CD4-positive, alpha-beta T cell (primary cell): ENCODE measurements at regions not wholly inside any gene's neighbourhood (a gene's known extent, or its start where the extent isn't known, plus 50 kb on each side); places are given as distances from the start of the nearest gene placed in this dataset.

ENCODE experiments used
- ATAC-seq: fragments of 200-7000 bp; cut with Tn5 transposase; one replicate; pipeline ENCODE4 v1.10.0; 2022; ENCODE audit warnings: mild to moderate bottlenecking; ENCODE audit not compliant: poor library complexity
- CTCF ChIA-PET: fragments of 350-600 bp; sonication (Branson Sonifier 250); formaldehyde crosslinking; loops from one replicate; lab custom pipeline; 2021; ENCODE audit warnings: antibody characterized with exemption, inconsistent platforms; lab: Charles Lee
- POLR2A ChIA-PET: fragments of 350-600 bp; sonication (Branson Sonifier 250); formaldehyde crosslinking; loops from one replicate; lab custom pipeline; 2021; ENCODE audit warnings: antibody characterized with exemption, inconsistent platforms; lab: Charles Lee
- DNase-seq, 14 experiments: peaks; one replicate each; pipeline ENCODE4 v3.0.0-alpha.2; 2013 to 2020; ENCODE audit warnings: mixed read lengths in 2 of 14
- H3K27ac ChIP-seq, 2 donors: one replicate each; pipeline versions ENCODE4 v1.5.1 to v1.7.0; 2013; ENCODE audit warnings: low read length in 2 of 2, low read depth in 1 of 2, mild to moderate bottlenecking in 1 of 2
- H3K27me3 ChIP-seq, 2 experiments: 1 replicate in 1 of 2; 2 replicates in 1 of 2; pipeline versions ENCODE4 v1.6.1 to v1.7.0; 2013; ENCODE audit warnings: low read length in 2 of 2, control low read depth in 1 of 2, mild to moderate bottlenecking in 1 of 2, moderate library complexity in 1 of 2; ENCODE audit not compliant: insufficient read depth in 2 of 2, control insufficient read depth in 1 of 2
- H3K36me3 ChIP-seq: one replicate; pipeline ENCODE4 v1.6.1; 2013; ENCODE audit warnings: low read length, control low read depth; ENCODE audit not compliant: insufficient read depth
- H3K4me1 ChIP-seq: one replicate; pipeline ENCODE4 v1.6.1; 2013; ENCODE audit warnings: low read length, control low read depth; ENCODE audit not compliant: insufficient read depth
- H3K4me3 ChIP-seq: one replicate; pipeline ENCODE4 v1.5.1; 2013; ENCODE audit warnings: mild to moderate bottlenecking, low read length, moderate library complexity
- H3K9me3 ChIP-seq, 2 experiments: 1 replicate in 1 of 2; 2 replicates in 1 of 2; pipeline versions ENCODE4 v1.6.1 to v1.7.0; 2013; ENCODE audit warnings: low read length in 2 of 2, mild to moderate bottlenecking in 2 of 2, control low read depth in 1 of 2, moderate library complexity in 1 of 2; ENCODE audit not compliant: control insufficient read depth in 1 of 2, insufficient read depth in 1 of 2
- H3K27ac Mint-ChIP-seq: one replicate; pipeline ENCODE4 v1.8.0; 2020; ENCODE audit warnings: mixed read lengths
- H3K27me3 Mint-ChIP-seq: one replicate; pipeline ENCODE4 v1.8.0; 2021; ENCODE audit warnings: mixed read lengths
- H3K36me3 Mint-ChIP-seq: one replicate; pipeline ENCODE4 v1.8.0; 2021; ENCODE audit warnings: low read depth, mixed read lengths
- H3K4me1 Mint-ChIP-seq: one replicate; pipeline ENCODE4 v1.8.0; 2021; ENCODE audit warnings: low read depth, mixed read lengths
- H3K4me3 Mint-ChIP-seq: one replicate; pipeline ENCODE4 v1.8.0; 2020; ENCODE audit warnings: mild to moderate bottlenecking, mixed read lengths
- H3K9me3 Mint-ChIP-seq: one replicate; pipeline ENCODE4 v1.8.0; 2020; ENCODE audit warnings: mixed read lengths
- CTCF ChIP-seq: fragments of 200-600 bp; IDR thresholded peaks from one replicate; pipeline ENCODE4 v1.8.0; 2022; ENCODE audit warnings: antibody characterized with exemption, mild to moderate bottlenecking
- intact Hi-C, 2 experiments: fragments of 100-400 bp; cut with DNase I in 1 of 2; cut with micrococcal nuclease in 1 of 2; formaldehyde crosslinking; loops; one replicate each; pipeline versions ENCODE4 v1.15.1 to v1.9.0; 2023 to 2025; cut with DNase I, micrococcal nuclease

GRCh38 chr2:126372406-126372805 lies 283.6 kb upstream of the GYPC start:
- no peak overlapping the region for H3K27ac ChIP-seq
- peaks cover 4% of the 10 kb centered on the region for H3K27me3 Mint-ChIP-seq
- no peak overlapping the region for H3K27ac Mint-ChIP-seq
- H3K36me3 Mint-ChIP-seq: no peaks in the 10 kb centered on the region
- TF ChIP-seq CTCF: no peak
- H3K36me3 ChIP-seq: no peaks in the 10 kb centered on the region
- H3K4me1 Mint-ChIP-seq: no peaks in the 10 kb centered on the region
- ChIA-PET CTCF (no interaction called here), POLR2A (no interaction called here)
- ATAC-seq (no peak), DNase-seq (no peak)
- intact Hi-C loops: no loop called here
- no peaks in the 10 kb centered on the region for H3K4me1 ChIP-seq
- H3K9me3 Mint-ChIP-seq: no peaks in the 10 kb centered on the region
- no peak overlapping the region for H3K4me3 Mint-ChIP-seq
- H3K27me3 ChIP-seq: no peaks in the 10 kb centered on the region
- H3K9me3 ChIP-seq: peaks cover 0 to 3% of the 10 kb centered on the region in 2 experiments
- H3K4me3 ChIP-seq: no peak overlapping the region

GRCh38 chr2:126378176-126378575 lies 277.8 kb upstream of the GYPC start:
- POLR2A ChIA-PET: no interaction called here
- H3K27me3 Mint-ChIP-seq: peaks cover 23% of the 10 kb centered on the region
- intact Hi-C loops: no loop called here

GRCh38 chr2:126381091-126381490 lies 274.9 kb upstream of the GYPC start:
- no peaks in the 10 kb centered on the region for H3K27me3 ChIP-seq
- Mint-ChIP-seq H3K36me3 (no peaks in the 10 kb centered on the region), H3K9me3 (peaks cover 3% of the 10 kb centered on the region), H3K4me1 (no peaks in the 10 kb centered on the region), H3K4me3 (no peak overlapping the region), H3K27ac (no peak overlapping the region), H3K27me3 (peaks cover 23% of the 10 kb centered on the region)
- no peak overlapping the region for H3K27ac ChIP-seq
- intact Hi-C loops: no loop called here
- no peak for TF ChIP-seq CTCF
- ChIA-PET CTCF (no interaction called here), POLR2A (no interaction called here)
- no peak for DNase-seq
- H3K4me1 ChIP-seq: no peaks in the 10 kb centered on the region
- no peak for ATAC-seq
- no peak overlapping the region for H3K4me3 ChIP-seq
- H3K9me3 ChIP-seq: peaks cover 0 to 5% of the 10 kb centered on the region in 2 experiments
- H3K36me3 ChIP-seq: no peaks in the 10 kb centered on the region

More at GRCh38 chr2:126378176-126378575, 277.8 kb upstream of the GYPC start:
- Mint-ChIP-seq H3K9me3 (no peaks in the 10 kb centered on the region), H3K27ac (no peak overlapping the region), H3K4me3 (no peak overlapping the region), H3K4me1 (no peaks in the 10 kb centered on the region), H3K36me3 (no peaks in the 10 kb centered on the region)
- H3K4me1 ChIP-seq: no peaks in the 10 kb centered on the region
- H3K36me3 ChIP-seq: no peaks in the 10 kb centered on the region
- no peak overlapping the region for H3K4me3 ChIP-seq
- DNase-seq (no peak), ATAC-seq (no peak)
- no peaks in the 10 kb centered on the region for H3K9me3 ChIP-seq
- H3K27me3 ChIP-seq: no peaks in the 10 kb centered on the region
- H3K27ac ChIP-seq: no peak overlapping the region
- CTCF ChIA-PET: no interaction called here
- TF ChIP-seq CTCF: no peak
